Suppressor macrophage treated with lipopolysaccharide for 1 hour (primary cell): ENCODE measurements at regions not wholly inside any gene's neighbourhood (a gene's known extent, or its start where the extent isn't known, plus 50 kb on each side); places are given as distances from the start of the nearest gene placed in this dataset.

Source experiments
- DNase-seq, 3 donors: peaks; one replicate each; pipeline ENCODE4 v3.0.0-alpha.2; 2020 to 2022

DNA sequence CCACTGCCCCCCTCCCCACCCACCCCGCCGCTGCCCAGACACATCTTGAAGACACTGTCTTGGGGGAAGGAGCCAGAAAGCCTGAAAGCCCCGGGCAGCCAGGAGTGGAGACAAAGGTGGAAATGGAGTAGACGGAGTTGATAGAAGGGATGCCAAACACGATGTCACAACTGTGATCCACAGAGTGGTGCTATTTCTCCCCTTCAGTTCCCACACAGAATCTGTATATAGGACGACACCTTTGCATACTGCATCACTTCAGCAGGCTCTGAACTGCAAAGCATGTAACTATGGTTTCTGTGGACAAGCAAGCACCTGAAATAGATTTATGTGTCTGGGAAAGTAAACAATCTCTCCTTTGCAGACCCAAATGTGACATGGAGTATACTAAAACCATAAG, 56.4 kb upstream of the F13A1 start:
- DNase-seq, result no peak

DNA sequence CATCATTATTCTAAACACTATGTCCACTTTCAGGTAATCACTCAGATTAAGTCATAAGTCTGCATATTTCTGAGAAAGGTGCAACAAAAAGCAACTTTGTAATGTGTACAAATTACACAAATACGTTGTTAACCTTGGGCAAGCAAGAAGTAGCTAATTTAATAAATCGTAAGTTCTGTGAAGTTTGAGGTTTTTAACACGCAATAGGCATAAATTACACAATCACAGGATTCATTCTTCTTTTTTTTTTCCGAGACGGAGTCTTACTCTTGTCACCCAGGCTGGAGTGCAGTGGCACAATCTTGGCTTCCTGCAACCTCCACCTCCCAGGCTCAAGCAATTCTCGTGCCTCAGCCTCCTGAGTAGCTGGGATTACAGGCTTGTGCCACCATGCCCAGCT, 57.2 kb upstream of the F13A1 start:
- DNase-seq, result peak in 1 of 3 donors; percentile 48

DNA sequence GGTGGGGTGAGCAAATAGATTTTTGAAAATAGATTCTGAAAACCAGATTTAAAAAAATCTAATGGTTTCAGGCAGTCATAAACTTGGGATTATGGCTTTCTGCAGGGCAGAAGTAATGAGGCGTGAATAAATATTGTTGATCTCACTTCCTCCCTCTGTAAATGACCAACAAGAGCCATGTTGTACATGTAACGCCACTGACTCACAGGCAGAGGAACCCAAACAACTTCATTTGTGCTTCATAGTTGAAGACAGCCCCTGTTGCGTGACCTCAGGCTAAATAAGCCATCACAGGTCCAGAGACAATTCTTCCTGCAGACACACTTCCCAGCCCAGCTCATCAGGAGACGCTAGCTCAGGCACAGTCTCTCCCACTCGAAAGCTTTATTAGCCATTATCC, 59.1 kb upstream of the F13A1 start:
- DNase-seq, result peak; percentile 65 to 85 (median 81)

- no peak for DNase-seq
Measured at GRCh38 chr6:6384520-6384919, 64.1 kb upstream of the F13A1 start.

GRCh38 chr6:6386010-6386409, 65.5 kb upstream of the F13A1 start:
- DNase-seq, result peak; percentile 73 to 92 (median 86)

DNA sequence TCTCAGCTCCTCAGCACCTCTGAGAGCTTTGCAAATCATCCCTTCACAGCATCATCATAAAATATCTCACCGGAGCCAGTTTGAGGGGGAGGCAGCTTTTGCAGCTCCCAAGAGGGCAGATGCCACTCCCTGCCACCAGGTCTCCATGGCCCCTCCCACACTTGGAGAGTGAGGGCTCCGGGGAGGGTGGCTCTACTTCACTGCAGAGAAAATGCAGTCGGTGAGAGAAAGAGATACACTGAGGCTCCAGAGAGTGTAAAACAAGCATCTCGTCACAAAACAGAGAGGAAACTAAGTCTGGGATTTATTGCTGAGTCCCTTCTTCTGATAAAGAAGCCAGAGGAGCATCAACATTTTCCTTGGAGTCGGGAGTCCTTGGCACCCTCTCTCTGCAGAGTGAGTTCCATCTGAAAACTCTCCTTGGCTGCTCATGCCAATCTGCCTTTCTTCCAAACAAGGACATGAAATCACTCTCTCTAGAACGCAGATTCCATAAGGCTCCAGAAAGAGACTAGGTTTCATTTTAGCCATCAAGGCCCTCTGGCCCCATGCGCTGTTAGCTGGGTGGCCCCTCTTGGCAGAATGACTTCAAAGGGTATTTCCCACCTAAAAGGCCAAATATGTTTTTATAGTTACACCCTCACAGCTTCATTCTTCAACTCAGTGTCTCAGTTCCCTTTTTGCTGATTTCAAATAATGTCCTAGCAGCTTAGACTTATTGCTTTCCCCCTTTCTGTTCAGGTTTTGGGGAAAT, 70.6 kb upstream of the F13A1 start:
- peak; percentile 77 to 90 (median 79) for DNase-seq

DNA sequence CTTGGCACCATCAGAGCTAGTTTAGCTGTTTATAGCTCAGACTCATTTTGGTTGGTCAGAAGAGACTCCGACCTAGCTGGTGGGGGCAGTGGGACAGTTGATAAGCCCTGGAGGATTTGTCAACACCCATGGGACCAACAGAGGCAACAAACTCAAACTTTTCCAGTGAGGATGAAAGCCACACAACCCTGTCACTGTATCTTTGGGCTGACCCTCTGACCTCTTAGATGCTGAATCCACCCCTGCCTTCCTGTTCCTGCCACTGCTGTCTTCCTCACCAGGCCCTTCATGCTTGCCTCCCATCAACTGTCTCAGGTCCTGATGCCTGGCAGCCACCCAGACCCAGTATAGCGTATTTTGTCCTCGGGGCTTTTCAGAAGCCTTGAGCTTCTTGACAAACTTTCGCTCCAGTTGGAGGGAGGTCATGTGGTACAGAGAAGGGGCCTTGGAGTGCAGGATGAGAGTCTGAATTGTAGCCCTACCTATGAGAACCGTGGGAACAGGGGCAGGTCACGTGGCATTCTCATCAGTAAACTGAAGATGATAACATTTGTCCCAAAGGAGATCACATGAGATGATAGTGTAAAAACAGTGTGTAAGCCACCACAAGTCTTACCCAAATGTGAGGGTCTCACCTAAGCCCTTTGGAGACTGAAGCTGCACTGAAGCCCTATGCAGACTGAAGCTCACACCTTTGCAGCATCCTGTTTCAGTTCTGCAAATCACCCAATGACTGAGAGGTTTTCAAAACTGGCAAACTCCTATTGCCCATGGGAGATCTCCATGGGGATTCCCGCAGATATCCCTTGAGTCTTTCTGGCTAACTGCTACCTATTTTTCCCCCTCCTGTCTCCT, 72.0 kb upstream of the F13A1 start:
- DNase-seq, result no peak

- peak in 1 of 3 donors; percentile 17 for DNase-seq
Measured at GRCh38 chr6:6393069-6393529, 72.6 kb upstream of the F13A1 start.

DNA sequence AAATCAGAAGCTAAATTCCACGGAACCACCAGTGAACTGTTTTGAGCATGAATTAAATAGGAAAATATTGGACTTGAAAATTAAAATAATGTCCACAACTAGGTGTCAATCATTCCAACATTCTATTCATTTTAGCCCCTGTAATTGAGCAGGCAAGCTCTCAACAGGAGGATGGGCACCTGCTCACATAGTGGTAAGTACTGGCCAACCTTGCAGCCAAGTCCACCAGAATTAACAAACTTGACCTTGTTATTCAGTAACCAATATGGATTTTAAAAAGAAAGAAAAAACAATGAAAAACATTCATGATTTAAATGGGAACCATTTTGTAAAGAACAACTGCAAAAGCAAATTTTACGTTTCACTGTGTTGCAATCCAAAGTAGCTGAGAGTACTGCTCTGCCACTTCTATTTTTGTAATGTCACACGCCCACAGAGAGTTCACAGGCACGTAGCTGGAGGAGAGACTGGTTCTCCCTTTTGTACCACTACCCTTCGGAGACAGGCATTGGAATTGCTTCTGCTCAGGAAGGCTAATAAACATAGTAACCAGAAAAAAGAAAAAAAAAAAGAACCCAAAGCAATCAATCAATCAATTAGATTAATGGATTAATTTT, 75.2 kb upstream of the F13A1 start:
- DNase-seq, result peak; percentile 84 to 93 (median 93)

DNA sequence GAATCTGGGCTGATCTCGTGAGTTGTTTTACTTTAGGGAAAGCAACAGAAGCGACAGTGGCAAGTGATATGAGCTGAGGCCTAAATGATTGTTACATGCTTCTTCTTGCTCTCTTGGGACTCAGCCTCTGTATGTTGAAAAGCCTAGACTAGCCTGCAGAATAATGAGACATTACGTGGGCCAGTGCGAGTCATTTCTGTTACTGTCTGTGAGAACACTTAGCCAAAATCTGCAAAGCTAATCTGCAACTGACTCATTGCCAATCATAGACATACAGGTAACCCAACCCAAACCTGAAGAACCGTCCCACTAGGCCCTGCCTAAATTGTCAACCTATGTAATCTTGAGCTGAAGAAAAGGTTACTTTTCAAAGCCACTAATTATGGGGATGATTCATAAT, 77.4 kb upstream of the F13A1 start:
- peak; percentile 36 to 56 (median 56) for DNase-seq

DNA sequence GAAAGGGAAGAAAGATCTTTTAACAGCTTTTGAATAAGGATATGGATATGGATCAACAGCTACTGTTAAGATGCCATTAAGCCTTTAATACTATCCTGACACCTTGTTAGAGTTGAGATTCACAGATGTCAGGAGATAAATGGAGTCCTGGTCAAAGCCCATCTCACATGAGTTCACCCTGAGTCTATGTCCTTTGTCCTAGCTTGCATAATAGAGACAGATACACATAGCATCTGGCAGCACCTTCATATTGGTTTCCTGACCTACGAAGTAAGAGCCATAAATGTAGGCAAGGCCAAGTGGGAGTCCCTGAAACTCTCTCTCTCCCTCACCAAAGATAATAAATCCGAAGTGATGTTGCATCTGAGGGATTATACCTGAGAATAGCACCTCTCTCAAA, 79.1 kb upstream of the F13A1 start:
- no peak for DNase-seq

- no peak for DNase-seq
Measured at GRCh38 chr6:6401401-6401800, 80.9 kb upstream of the F13A1 start.

- peak in 2 of 3 donors; percentile 30 to 43 for DNase-seq
Measured at GRCh38 chr6:6402006-6402405, 81.5 kb upstream of the F13A1 start.

- DNase-seq, result peak in 2 of 3 donors; percentile 35 to 48
Measured at GRCh38 chr6:6402591-6402990, 82.1 kb upstream of the F13A1 start.

DNA sequence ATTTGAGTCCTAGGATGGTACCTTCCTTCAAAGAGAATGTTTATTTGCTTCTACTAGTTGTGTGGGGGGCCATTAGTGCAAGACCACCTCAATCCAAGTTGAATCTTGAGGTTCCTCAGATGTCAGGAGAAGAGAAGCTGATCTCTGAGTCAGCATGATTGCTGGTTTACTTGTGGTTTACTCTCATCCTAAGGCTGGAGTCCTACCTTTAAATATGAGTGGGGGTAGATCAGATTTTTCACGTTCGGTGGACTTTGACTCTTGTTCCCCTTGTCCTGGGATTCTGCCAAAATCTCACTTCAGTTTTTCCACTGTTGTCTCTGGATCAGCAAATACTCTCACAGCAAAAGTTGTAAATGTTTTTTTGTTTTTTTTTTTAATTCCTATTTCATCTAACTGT, 84.6 kb upstream of the F13A1 start:
- DNase-seq, result no peak

DNA sequence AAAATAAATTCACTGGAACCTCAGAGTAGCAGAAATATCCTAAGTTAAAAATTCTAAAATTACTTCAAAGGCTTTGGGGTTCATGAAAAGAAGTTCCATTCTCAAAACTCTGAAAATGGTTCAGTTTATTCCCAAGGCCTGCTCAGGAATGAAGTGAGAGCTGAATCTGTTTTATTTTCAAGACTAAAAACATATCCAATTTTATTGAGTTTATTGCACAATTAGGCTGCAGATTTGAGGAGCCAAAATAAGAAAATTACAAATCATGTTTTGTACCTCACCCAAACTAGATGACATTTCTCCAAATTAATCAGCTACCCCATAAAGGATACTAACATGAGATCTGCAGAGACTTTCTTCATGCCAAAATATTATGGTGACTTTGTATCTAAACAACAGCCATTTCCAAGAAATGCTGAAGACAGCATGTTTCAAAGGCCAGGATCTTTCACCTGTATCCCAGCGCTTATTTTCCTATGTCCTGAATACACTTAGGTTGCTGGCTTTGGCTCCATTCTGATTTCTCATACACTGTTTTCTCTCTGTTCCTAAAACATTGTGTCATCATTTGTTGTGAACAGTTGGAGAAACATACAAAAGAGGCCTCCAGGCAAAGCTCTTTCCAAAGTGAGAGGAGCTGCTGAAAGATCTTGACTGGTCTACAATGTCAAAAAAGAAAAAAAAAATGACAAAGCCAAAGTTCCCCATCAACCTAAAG, 85.7 kb upstream of the F13A1 start:
- no peak for DNase-seq

DNA sequence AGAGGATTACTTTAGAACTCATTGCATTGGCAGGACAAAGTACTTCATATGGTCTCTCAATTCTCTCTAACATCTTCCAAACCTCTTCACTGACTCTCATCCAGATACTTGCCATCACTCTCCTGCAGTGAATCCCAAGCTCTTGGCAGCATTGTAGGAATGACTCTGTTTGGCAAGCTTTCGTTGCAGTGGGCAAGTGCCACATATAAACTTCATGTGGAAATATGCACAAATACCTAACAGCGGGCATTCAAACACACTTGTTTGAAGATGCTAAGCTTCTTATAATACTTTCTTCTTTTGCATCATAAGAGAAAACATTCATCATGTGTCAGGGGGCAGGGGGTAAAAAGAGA, 86.2 kb upstream of the F13A1 start:
- DNase-seq, result no peak

DNA sequence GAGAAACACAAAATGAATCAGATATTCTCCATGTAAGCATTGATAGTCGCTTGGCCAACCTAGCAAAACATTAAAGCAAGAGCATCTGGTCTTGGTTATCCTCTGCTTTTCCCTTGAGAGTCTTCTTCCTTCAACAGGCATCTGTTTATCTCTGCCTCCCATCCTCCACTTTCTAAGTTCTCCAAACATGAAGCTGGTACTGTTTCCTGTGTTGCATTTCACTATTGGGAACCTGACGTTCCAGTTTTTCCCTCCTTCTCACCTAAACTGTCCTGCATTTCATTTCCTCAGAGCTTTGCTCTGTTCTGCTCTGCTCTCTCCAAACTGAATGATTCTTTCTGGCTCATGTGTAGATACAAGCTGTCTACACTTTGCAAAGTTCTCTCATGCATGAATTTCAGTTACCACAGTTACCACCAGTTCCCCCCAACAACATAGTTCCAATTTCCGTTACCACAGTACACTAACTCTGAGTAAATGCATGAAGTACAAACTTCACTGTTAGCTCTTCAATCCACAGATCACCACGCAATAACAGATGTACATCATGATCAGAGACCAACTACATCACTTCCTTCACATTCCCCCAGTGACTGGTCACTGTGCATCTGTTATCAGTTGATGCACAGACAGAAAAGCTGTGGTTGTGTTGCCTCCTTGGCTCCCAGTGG, 86.7 kb upstream of the F13A1 start:
- DNase-seq, result peak in 2 of 3 donors; percentile 29 to 46

DNA sequence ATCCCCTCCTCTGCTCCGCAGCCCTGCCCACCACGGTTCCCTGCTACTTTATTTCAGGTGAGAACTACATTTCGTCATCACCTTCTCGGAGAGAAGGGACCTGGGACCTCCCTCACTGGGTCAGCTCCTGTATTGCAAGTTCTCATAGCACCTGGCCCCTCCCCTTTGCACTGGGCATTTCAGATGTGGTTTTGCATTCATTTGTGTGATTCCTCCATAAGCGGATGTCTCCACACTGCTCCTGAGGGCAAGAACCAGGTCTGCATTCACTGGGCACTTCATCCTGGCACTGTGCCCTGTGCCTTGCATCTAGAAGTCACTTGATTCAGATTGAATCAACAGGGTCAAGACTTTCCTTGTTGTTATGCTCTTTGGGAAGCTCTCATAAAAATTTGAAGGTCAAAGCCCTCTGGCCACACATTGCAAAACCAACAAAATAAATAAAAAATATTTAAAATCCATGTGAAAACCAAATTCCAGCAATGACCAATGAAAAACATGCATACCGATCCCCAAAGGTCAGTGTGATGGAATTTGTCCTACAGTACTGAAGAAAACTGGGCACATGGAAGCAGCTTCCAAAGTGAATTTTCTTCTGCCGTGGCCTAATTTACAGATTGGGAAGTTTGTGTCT, 89.1 kb upstream of the F13A1 start:
- no peak for DNase-seq

DNA sequence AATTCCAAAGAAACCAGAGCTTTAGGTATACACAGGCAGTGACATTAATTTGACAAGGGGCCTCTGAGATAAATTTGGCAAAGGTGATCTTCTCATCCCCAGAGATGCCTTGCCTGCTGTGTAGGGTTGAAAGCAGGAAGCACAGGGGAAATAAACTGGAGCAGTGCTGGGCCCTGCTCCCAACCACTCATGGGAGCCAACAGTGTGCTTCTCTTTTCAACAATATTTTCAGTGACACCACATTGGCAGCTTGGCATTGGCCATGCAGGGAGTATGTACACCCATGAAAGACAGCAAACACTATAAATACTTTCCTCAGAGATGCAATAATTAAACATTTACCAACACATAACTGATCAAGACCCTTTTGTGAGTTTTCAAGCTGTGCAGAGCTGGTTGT, 90.7 kb upstream of the F13A1 start:
- DNase-seq, result no peak

DNA sequence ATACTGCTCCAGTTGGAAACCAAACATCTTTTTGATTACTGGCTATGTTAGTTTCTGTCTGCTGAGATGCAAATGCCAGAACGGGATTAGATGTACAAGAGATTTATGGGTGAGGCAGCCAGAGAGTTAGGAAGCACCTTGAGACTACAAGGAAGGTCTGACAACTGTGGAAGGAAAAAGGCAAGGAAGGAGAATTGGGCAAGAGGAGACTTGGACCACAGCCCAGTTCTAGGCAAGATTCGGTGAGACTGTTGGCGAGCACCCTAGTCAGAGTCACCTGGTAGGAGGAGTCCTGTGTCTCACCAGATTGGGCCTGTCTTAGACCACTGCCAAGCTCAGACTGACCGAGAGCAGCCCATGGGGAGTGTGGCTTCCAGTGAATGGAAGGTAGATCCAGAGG, 91.8 kb upstream of the F13A1 start:
- no peak for DNase-seq

- no peak for DNase-seq
Measured at GRCh38 chr6:6412700-6413099, 92.2 kb upstream of the F13A1 start.
